LNCaP clone FGC (cell line): ENCODE measurements at regions not wholly inside any gene's neighbourhood (a gene's known extent, or its start where the extent isn't known, plus 50 kb on each side); places are given as distances from the start of the nearest gene placed in this dataset.

Source experiments
- DNase-seq: peaks from one replicate; pipeline ENCODE4 v3.0.0-alpha.2; 2011; ENCODE audit warnings: low read depth
- H3K4me3 ChIP-seq: 2 replicates; pipeline ENCODE4 v1.5.1; 2011; ENCODE audit warnings: mild to moderate bottlenecking, low read depth, low read length, control low read depth
- CTCF ChIP-seq: IDR thresholded peaks from 2 replicates; pipeline ENCODE4 v1.5.1; 2012; ENCODE audit warnings: mild to moderate bottlenecking; ENCODE audit not compliant: control insufficient read depth, insufficient read depth; ENCODE audit errors: extremely low read depth

DNA sequence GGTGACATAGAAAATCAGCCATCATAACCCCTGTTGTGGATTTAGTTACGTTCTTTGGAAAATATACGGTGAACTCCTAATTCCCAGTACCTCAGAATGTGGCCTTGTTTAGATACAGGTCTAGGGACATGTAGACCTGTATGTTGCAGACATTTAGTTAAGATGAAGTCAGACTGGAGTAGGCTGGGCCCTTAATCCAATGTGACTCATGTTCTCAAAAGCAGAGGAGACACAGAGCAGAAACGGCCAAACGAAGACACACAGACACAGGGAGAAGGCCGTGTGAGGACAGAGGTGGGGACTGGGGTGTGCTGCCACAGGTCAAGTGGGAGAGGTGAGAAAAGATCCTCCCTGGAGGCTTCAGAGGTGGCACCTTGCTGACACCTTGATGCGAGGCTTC lies 119.0 kb upstream of the PROK2 start:
- DNase-seq: no peak
- TF ChIP-seq CTCF: no peak
- H3K4me3 ChIP-seq: no peak overlapping the region

- TF ChIP-seq CTCF: no peak
- H3K4me3 ChIP-seq: no peak overlapping the region
- DNase-seq: no peak
Observed at GRCh38 chr3:71903112-71903495, 118.2 kb upstream of the PROK2 start.

- no peak overlapping the region for H3K4me3 ChIP-seq
- DNase-seq: peak; percentile 59
- no peak for TF ChIP-seq CTCF
Observed at GRCh38 chr3:71902258-71903111, 117.5 kb upstream of the PROK2 start.

- no peak for DNase-seq
- H3K4me3 ChIP-seq: no peak overlapping the region
- no peak for TF ChIP-seq CTCF
Observed at GRCh38 chr3:71901645-71902044, 116.7 kb upstream of the PROK2 start.

GRCh38 chr3:71900057-71900456 lies 115.1 kb upstream of the PROK2 start:
- no peak overlapping the region for H3K4me3 ChIP-seq
- DNase-seq: no peak
- TF ChIP-seq CTCF: no peak

GRCh38 chr3:71896751-71897150 lies 111.8 kb upstream of the PROK2 start:
- no peak for TF ChIP-seq CTCF
- H3K4me3 ChIP-seq: no peak overlapping the region
- no peak for DNase-seq
